GM10266 (cell line): ENCODE measurements at regions not wholly inside any gene's neighbourhood (a gene's known extent, or its start where the extent isn't known, plus 50 kb on each side); places are given as distances from the start of the nearest gene placed in this dataset.

Experiments
- DNase-seq: peaks from one replicate; pipeline ENCODE4 v3.0.0; 2012; ENCODE audit errors: extremely low spot score
- CTCF ChIP-seq: IDR thresholded peaks from 2 replicates; pipeline ENCODE4 v1.5.1; 2012; ENCODE audit warnings: mild to moderate bottlenecking, low read depth; ENCODE audit not compliant: control insufficient read depth, insufficient read depth; ENCODE audit errors: missing control alignments

DNA sequence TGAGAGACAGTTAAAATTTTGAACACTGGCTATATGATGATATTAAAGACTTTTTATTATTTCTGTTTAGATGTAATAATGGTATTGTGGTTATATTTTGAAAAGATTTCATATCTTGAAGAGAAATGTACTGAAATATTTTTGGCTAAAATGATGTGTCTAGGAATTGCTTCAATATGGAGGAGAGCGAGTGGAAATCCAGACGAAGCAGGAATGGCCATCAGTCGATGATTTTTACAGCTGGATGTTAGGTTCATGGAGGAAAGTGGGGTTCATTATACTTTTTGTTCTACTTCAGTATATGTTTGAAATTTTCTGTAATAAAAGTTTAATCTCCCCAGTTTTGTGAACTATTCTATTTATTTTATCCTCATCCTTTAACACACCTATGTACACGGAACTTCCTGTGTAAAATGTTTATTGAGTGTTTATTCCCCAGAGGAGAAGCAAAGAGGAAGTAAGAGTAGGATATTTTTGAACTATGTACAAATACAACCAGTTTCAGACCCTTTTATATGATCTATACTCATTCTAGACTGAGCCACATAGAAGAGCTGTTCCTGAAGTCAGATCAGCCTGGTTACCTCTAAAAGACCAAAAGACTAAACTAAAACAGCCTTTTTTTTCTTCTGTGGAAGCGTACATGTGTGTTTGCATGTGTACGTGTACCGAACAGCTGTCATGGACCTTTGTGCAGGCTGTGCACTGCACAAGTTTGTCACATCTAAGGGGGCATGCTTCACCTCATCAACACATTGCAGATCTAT lies 211.0 kb upstream of the NUDT4 start:
- TF ChIP-seq CTCF: no peak
- DNase-seq: peak; percentile 35

- DNase-seq: no peak
Observed at GRCh38 chr12:93167331-93167730, 210.4 kb upstream of the NUDT4 start.

GRCh38 chr12:93167841-93168492 lies 209.8 kb upstream of the NUDT4 start:
- DNase-seq: peak; percentile 50
- no peak for TF ChIP-seq CTCF

More at GRCh38 chr12:93167331-93167730, 210.4 kb upstream of the NUDT4 start:
- TF ChIP-seq CTCF: no peak

- no peak for TF ChIP-seq CTCF
- DNase-seq: no peak
Observed at GRCh38 chr12:93168751-93169150, 209.0 kb upstream of the NUDT4 start.

DNA sequence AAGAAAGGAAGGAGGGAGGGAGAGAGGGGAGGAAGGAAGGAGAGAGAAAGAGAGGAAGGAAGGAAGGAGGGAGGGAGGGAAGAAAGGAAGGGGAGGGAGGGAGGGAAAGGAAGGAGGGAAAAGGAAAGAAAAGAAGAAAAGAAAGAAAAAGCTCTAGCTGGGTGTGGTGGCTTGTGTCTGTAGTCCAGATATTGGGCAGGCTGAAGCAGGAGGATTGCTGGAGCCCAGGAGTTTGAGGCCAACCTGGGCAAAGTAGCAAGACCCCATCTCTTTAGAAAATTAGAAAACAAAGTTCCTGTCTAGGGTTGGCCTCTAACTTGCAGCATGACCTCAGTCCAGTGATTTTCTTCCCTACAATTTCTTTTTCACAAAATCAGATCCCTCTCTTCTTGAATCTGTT lies 208.2 kb upstream of the NUDT4 start:
- DNase-seq: no peak
- no peak for TF ChIP-seq CTCF

DNA sequence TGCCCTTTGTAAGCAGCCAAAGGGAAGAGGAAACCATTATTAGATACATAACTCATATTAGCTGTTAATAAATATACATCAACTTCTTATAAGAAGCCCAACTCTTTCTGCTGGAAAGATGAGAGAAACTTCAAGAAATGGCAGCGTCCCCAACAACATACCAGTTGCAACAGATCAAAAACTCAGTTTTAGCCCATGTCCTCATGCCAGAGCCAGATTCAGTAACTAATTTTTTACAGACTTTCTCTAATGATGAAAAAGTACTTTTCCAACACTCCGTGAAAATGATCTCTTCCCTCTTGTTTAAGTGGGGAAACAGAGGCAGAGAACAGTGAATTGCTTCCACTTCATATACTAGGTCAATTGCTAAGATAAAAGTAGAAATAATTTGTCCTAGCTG lies 206.8 kb upstream of the NUDT4 start:
- no peak for TF ChIP-seq CTCF
- DNase-seq: no peak
